ENCODE measurements at regions not wholly inside any gene's neighbourhood (a gene's known extent, or its start where the extent isn't known, plus 50 kb on each side); places are given as distances from the start of the nearest gene placed in this dataset.

DNA sequence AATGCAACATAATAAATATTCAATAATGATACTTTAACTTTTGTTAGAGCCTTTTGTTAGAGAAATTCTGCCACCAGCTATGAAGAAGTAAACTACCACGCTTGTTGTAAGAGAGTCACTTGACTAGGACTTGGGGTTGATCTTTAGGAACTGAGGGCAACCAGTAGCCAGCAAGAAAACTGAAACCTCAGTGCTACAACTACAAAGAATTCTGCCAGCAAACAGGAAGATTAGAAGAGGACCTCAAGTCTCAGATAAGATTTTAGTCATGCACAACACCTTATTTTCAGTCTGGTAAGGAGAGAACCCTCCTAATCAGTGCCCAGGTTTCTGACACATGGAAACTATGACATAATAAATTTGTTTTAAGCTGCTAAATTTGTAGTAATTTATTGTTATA, 498.3 kb upstream of the STEAP1 start:
- Histone ChIP-seq H3K27me3 (ENCODE audit: insufficient read depth, poor library complexity, severe bottlenecking) (no peaks in the 10 kb centered on the region), H3K4me3 (ENCODE audit: severe bottlenecking) (no peak overlapping the region), H3K4me1 (ENCODE audit: insufficient read depth, poor library complexity, severe bottlenecking) (no peaks in the 10 kb centered on the region), H3K9me3 (ENCODE audit: severe bottlenecking) (no peaks in the 10 kb centered on the region), H3K27ac (ENCODE audit: poor library complexity, severe bottlenecking) (no peak overlapping the region), H3K36me3 (ENCODE audit: low read depth) (no peaks in the 10 kb centered on the region)
- no peak for DNase-seq (ENCODE audit: low spot score)
- ATAC-seq (ENCODE audit: low read depth), result no peak
- TF ChIP-seq, protein P1, sequence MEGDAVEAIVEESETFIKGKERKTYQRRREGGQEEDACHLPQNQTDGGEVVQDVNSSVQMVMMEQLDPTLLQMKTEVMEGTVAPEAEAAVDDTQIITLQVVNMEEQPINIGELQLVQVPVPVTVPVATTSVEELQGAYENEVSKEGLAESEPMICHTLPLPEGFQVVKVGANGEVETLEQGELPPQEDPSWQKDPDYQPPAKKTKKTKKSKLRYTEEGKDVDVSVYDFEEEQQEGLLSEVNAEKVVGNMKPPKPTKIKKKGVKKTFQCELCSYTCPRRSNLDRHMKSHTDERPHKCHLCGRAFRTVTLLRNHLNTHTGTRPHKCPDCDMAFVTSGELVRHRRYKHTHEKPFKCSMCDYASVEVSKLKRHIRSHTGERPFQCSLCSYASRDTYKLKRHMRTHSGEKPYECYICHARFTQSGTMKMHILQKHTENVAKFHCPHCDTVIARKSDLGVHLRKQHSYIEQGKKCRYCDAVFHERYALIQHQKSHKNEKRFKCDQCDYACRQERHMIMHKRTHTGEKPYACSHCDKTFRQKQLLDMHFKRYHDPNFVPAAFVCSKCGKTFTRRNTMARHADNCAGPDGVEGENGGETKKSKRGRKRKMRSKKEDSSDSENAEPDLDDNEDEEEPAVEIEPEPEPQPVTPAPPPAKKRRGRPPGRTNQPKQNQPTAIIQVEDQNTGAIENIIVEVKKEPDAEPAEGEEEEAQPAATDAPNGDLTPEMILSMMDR (IDR thresholded peaks at IDR 0.05; ENCODE audit: poor library complexity, severe bottlenecking), result no peak

DNA sequence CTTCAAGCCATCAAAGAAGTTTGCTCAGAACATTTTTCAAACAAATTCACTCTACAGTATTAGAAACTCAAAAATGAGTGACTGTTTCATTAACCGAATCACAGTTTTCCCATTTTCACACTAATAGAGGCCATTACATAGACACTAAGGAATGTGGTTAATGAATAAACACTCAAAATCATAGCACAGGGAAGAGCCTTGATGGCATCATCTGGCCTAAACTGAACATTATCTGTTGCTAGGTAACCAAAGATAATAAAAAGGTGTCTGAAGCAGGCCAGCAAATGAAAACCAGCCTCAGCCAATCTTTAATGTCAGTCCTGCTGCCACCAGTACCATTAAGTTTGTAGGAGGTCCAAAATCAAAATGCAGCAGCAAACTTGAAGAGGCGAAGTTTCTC, 492.4 kb upstream of the STEAP1 start:
- TF ChIP-seq, protein P1 (IDR thresholded peaks at IDR 0.05; ENCODE audit: poor library complexity, severe bottlenecking), result no peak
- H3K4me1 ChIP-seq (ENCODE audit: insufficient read depth, poor library complexity, severe bottlenecking), result no peaks in the 10 kb centered on the region
- no peaks in the 10 kb centered on the region for H3K27me3 ChIP-seq (ENCODE audit: insufficient read depth, poor library complexity, severe bottlenecking)
- no peak for ATAC-seq (ENCODE audit: low read depth)
- no peaks in the 10 kb centered on the region for H3K9me3 ChIP-seq (ENCODE audit: severe bottlenecking)
- DNase-seq (ENCODE audit: low spot score), result no peak
- H3K27ac ChIP-seq (ENCODE audit: poor library complexity, severe bottlenecking), result no peak overlapping the region
- H3K36me3 ChIP-seq (ENCODE audit: low read depth), result no peaks in the 10 kb centered on the region
- no peak overlapping the region for H3K4me3 ChIP-seq (ENCODE audit: severe bottlenecking)

DNA sequence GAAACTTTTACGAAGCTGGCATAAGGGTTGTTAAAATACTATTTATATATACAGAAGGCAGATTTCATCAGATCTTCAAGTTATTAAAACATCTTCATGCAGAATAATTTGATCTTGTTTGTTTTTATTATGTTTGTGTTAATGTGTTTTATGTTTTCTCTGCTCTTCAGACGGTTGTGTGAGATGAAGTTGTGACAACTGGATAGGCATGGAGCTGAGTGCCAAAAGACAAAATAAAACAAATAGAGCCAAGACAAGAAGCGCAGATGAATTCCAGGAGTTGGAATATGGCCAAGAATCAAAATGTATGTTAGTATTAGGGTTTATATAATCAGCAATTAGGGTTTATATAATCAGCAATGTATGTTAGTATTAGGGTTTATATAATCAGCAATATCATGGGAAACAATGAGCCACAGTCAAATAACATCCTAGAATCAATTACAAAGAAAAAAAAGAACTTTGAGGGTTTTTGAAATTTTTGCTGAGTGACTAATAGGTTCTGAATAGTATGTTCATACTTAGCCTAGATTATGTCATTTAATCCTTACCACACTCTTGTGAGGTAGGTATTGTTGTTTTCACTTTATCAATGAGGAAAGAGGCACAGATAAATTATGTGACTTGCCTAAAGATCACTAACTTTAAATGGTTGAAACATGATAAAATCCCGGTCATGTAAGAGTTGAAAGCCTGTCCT, 488.0 kb upstream of the STEAP1 start:
- TF ChIP-seq, protein P1 (IDR thresholded peaks at IDR 0.05; ENCODE audit: poor library complexity, severe bottlenecking), result no peak
- no peaks in the 10 kb centered on the region for H3K4me1 ChIP-seq (ENCODE audit: insufficient read depth, poor library complexity, severe bottlenecking)
- no peak overlapping the region for H3K27ac ChIP-seq (ENCODE audit: poor library complexity, severe bottlenecking)
- ATAC-seq (ENCODE audit: low read depth) (no peak), DNase-seq (ENCODE audit: low spot score) (no peak)
- no peaks in the 10 kb centered on the region for H3K9me3 ChIP-seq (ENCODE audit: severe bottlenecking)
- no peaks in the 10 kb centered on the region for H3K27me3 ChIP-seq (ENCODE audit: insufficient read depth, poor library complexity, severe bottlenecking)
- H3K36me3 ChIP-seq (ENCODE audit: low read depth), result no peaks in the 10 kb centered on the region
- H3K4me3 ChIP-seq (ENCODE audit: severe bottlenecking), result no peak overlapping the region

DNA sequence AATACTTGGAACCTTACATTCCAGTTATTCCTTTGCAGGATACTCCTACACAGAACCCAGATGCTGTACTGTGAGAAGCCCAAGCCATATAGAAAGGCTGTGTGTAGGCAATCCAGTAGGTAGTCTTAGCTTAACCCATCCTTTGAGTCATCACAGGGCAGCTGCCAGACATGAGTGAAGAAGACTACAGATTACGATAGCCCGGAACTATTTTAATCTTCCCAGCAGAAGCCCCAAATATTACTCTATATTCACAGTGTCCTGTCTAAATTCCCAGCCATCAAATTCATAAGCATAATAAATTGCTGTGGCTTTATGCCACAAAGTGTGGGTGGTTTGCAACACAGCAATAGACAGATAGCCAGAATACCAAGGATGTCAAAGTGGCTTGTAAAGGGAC, 474.1 kb upstream of the STEAP1 start:
- Histone ChIP-seq H3K27ac (ENCODE audit: poor library complexity, severe bottlenecking) (no peak overlapping the region), H3K4me3 (ENCODE audit: severe bottlenecking) (no peak overlapping the region), H3K36me3 (ENCODE audit: low read depth) (no peaks in the 10 kb centered on the region), H3K27me3 (ENCODE audit: insufficient read depth, poor library complexity, severe bottlenecking) (peaks cover 4% of the 10 kb centered on the region), H3K4me1 (ENCODE audit: insufficient read depth, poor library complexity, severe bottlenecking) (no peaks in the 10 kb centered on the region), H3K9me3 (ENCODE audit: severe bottlenecking) (no peaks in the 10 kb centered on the region)
- TF ChIP-seq, protein P1 (IDR thresholded peaks at IDR 0.05; ENCODE audit: poor library complexity, severe bottlenecking), result no peak
- ATAC-seq (ENCODE audit: low read depth) (no peak), DNase-seq (ENCODE audit: low spot score) (no peak)

DNA sequence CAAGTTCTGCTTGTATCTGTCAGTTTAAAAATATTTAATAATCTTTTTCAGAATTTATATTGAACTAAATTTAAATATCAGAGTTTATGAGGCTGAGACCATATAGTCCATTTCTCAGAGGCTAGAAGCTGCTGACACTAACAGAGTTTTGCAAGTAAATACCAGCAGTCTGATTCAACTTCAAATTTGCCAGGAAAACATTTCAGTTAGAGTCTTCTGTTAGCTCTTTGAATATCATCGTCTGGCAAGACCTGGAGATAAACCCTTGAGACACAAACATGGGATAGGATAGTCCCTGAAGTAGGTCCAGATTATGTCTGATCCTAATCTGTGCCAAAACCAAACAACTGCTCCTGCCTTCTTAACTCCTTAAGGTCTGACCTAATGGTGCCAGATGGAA, 472.8 kb upstream of the STEAP1 start:
- ATAC-seq (ENCODE audit: low read depth) (no peak), DNase-seq (ENCODE audit: low spot score) (no peak)
- TF ChIP-seq, protein P1 (IDR thresholded peaks at IDR 0.05; ENCODE audit: poor library complexity, severe bottlenecking), result no peak
- Histone ChIP-seq H3K27ac (ENCODE audit: poor library complexity, severe bottlenecking) (no peak overlapping the region), H3K36me3 (ENCODE audit: low read depth) (no peaks in the 10 kb centered on the region), H3K4me1 (ENCODE audit: insufficient read depth, poor library complexity, severe bottlenecking) (no peaks in the 10 kb centered on the region), H3K27me3 (ENCODE audit: insufficient read depth, poor library complexity, severe bottlenecking) (peaks cover 4% of the 10 kb centered on the region), H3K4me3 (ENCODE audit: severe bottlenecking) (no peak overlapping the region), H3K9me3 (ENCODE audit: severe bottlenecking) (no peaks in the 10 kb centered on the region)

Measured in RWPE2 (cell line).